Loucy (cell line): ENCODE measurements at regions not wholly inside any gene's neighbourhood (a gene's known extent, or its start where the extent isn't known, plus 50 kb on each side); places are given as distances from the start of the nearest gene placed in this dataset.
A peak's percentile ranks its signal among the peaks of the same experiment; 100 is the strongest.

Experiments used
- H2AFZ ChIP-seq: fragments of 200-600 bp; sonication (generic); 2 replicates; pipeline ENCODE4 v1.6.0; 2016; ENCODE audit warnings: antibody characterized with exemption, mild to moderate bottlenecking, low read length, moderate library complexity
- H3F3A ChIP-seq: fragments of 200-600 bp; 2 replicates; pipeline ENCODE4 v1.6.0; 2016; ENCODE audit warnings: antibody characterized with exemption, low read depth, mild to moderate bottlenecking
- H3K27me3 ChIP-seq: fragments of 200-600 bp; sonication (generic); 2 replicates; pipeline ENCODE4 v1.6.1; 2014; ENCODE audit warnings: low read length, mild to moderate bottlenecking; ENCODE audit not compliant: insufficient read depth, poor library complexity, severe bottlenecking
- H3K36me3 ChIP-seq: fragments of 200-600 bp; sonication (generic); 2 replicates; pipeline ENCODE4 v1.6.1; 2016; ENCODE audit warnings: low read length; ENCODE audit not compliant: insufficient read depth
- H3K4me1 ChIP-seq: fragments of 200-600 bp; sonication (generic); 2 replicates; pipeline ENCODE4 v1.5.1; 2014; ENCODE audit warnings: low read length, mild to moderate bottlenecking; ENCODE audit not compliant: insufficient read depth, poor library complexity, severe bottlenecking
- H3K4me2 ChIP-seq: fragments of 200-600 bp; sonication (generic); 2 replicates; pipeline ENCODE4 v1.6.0; 2014; ENCODE audit warnings: antibody characterized with exemption, low read length, low read depth, mild to moderate bottlenecking; ENCODE audit not compliant: poor library complexity, severe bottlenecking
- H3K4me3 ChIP-seq: fragments of 200-600 bp; sonication (generic); 2 replicates; pipeline ENCODE4 v1.5.1; 2014; ENCODE audit warnings: low read length, mild to moderate bottlenecking, mixed read lengths; ENCODE audit not compliant: poor library complexity, severe bottlenecking
- H3K79me2 ChIP-seq: fragments of 200-600 bp; sonication (generic); 2 replicates; pipeline ENCODE4 v1.6.1; 2014; ENCODE audit warnings: low read length; ENCODE audit not compliant: insufficient read depth
- H3K9ac ChIP-seq: fragments of 200-600 bp; sonication (generic); 2 replicates; pipeline ENCODE4 v1.6.0; 2014; ENCODE audit warnings: mild to moderate bottlenecking, low read depth, low read length, moderate library complexity; ENCODE audit not compliant: poor library complexity, severe bottlenecking
- H3K9me2 ChIP-seq: fragments of 200-600 bp; sonication (generic); replicated peaks from 2 replicates; pipeline ENCODE4 v1.6.1; 2016; ENCODE audit warnings: low read depth, low read length, mixed read lengths
- H3K9me3 ChIP-seq: fragments of 200-600 bp; sonication (generic); 2 replicates; pipeline ENCODE4 v1.6.1; 2014; ENCODE audit warnings: mild to moderate bottlenecking, antibody characterized with exemption, low read length, low read depth; ENCODE audit not compliant: insufficient read depth
- H4K20me1 ChIP-seq: fragments of 200-600 bp; sonication (generic); 2 replicates; pipeline ENCODE4 v1.6.0; 2014; ENCODE audit warnings: antibody characterized with exemption, low read length, mild to moderate bottlenecking; ENCODE audit not compliant: insufficient read depth, poor library complexity, severe bottlenecking
- CTCF ChIP-seq: fragments of 200-600 bp; sonication (generic); conservative IDR thresholded peaks from 2 replicates; pipeline ENCODE4 v1.5.1; 2014; ENCODE audit warnings: mild to moderate bottlenecking, antibody characterized with exemption, low read length
- EZH2phosphoT487 ChIP-seq: fragments of 200-600 bp; IDR thresholded peaks from 2 replicates; pipeline ENCODE4 v1.6.1; 2018; ENCODE audit warnings: antibody characterized with exemption, mild to moderate bottlenecking, moderate library complexity, borderline replicate concordance

DNA sequence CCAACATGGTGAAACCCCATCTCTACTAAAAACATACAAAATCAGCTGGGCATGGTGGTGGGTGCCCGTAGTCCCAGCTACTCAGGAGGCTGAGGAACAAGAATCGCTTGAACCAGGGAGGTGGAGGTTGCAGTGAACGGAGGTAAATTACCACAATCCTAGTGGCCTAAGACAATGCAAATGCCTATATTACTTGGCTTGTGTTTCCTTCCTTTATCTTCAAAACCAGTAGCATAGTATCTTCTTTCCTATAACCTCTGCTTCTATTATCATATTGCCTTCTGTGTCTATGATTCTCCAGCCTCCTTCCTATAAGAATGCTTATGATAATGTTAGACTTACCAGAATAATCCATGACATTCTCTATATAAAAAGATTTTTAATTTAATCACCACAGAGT is 156.2 kb upstream of the RGS18 start:
- no peaks in the 10 kb centered on the region; the same call in 1 of the 2 replicates for H3K36me3 ChIP-seq
- no peaks in the 10 kb centered on the region for H3K79me2 ChIP-seq
- no peaks in the 10 kb centered on the region for H3F3A ChIP-seq
- no peaks in the 10 kb centered on the region for H4K20me1 ChIP-seq
- H3K4me2 ChIP-seq, result no peak overlapping the region
- no peak overlapping the region for H3K4me3 ChIP-seq
- no peaks in the 10 kb centered on the region for H3K27me3 ChIP-seq
- H3K9me2 ChIP-seq, result no peaks in the 10 kb centered on the region
- TF ChIP-seq CTCF (no peak), EZH2phosphoT487 (no peak)
- H3K9me3 ChIP-seq, result peaks cover 5% of the 10 kb centered on the region; the same call in 1 of the 2 replicates
- no peak overlapping the region for H3K9ac ChIP-seq
- no peak overlapping the region for H2AFZ ChIP-seq
- H3K4me1 ChIP-seq, result peaks cover 9% of the 10 kb centered on the region

GRCh38 chr1:192003295-192004077 is 154.8 kb upstream of the RGS18 start:
- Histone ChIP-seq H3K4me2 (peak overlapping the region; percentile 16), H4K20me1 (no peaks in the 10 kb centered on the region), H3K36me3 (no peaks in the 10 kb centered on the region), H3K9me3 (no peaks in the 10 kb centered on the region; the same call in 1 of the 2 replicates), H3K9me2 (no peaks in the 10 kb centered on the region), H3F3A (no peaks in the 10 kb centered on the region; the same call in 1 of the 2 replicates), H2AFZ (peak overlapping the region; percentile 54; the same call in 1 of the 2 replicates), H3K27me3 (no peaks in the 10 kb centered on the region), H3K4me1 (peaks cover 9% of the 10 kb centered on the region), H3K4me3 (no peak overlapping the region), H3K79me2 (no peaks in the 10 kb centered on the region), H3K9ac (no peak overlapping the region)
- TF ChIP-seq EZH2phosphoT487, result no peak
- TF ChIP-seq CTCF, result no peak

GRCh38 chr1:192005976-192006375 is 152.3 kb upstream of the RGS18 start:
- H3K4me3 ChIP-seq, result no peak overlapping the region
- no peaks in the 10 kb centered on the region for H3K9me3 ChIP-seq
- TF ChIP-seq EZH2phosphoT487 (no peak), CTCF (no peak)
- H4K20me1 ChIP-seq, result no peaks in the 10 kb centered on the region
- no peaks in the 10 kb centered on the region for H3K9me2 ChIP-seq
- H3K27me3 ChIP-seq, result no peaks in the 10 kb centered on the region
- H3K79me2 ChIP-seq, result no peaks in the 10 kb centered on the region
- H2AFZ ChIP-seq, result peak overlapping the region; percentile 43; the same call in 1 of the 2 replicates
- H3K9ac ChIP-seq, result no peak overlapping the region
- H3K4me1 ChIP-seq, result peaks cover 14% of the 10 kb centered on the region
- no peaks in the 10 kb centered on the region; the same call in 1 of the 2 replicates for H3F3A ChIP-seq
- H3K4me2 ChIP-seq, result peak overlapping the region; percentile 21
- H3K36me3 ChIP-seq, result no peaks in the 10 kb centered on the region
